GM21825 (cell line): ENCODE measurements at regions not wholly inside any gene's neighbourhood (a gene's known extent, or its start where the extent isn't known, plus 50 kb on each side); places are given as distances from the start of the nearest gene placed in this dataset.

Experiments used
- ATAC-seq: cut with Tn5 transposase; IDR thresholded peaks from one replicate; pipeline ENCODE4 v1.9.1; 2021; ENCODE audit warnings: mild to moderate bottlenecking, moderate library complexity; ENCODE audit not compliant: unreplicated experiment

- no peak for ATAC-seq
These were observed 263.7 kb upstream of the CADM1 start for GRCh38 chr11:115767883-115768282.

GRCh38 chr11:115767047-115767802 lies 263.0 kb upstream of the CADM1 start:
- no peak for ATAC-seq

- no peak for ATAC-seq
These were observed 262.3 kb upstream of the CADM1 start for GRCh38 chr11:115766561-115766960.

- ATAC-seq = no peak
These were observed 261.6 kb upstream of the CADM1 start for GRCh38 chr11:115765803-115766239.

GRCh38 chr11:115764176-115764575 lies 260.0 kb upstream of the CADM1 start:
- ATAC-seq = no peak

GRCh38 chr11:115761817-115762216 lies 257.6 kb upstream of the CADM1 start:
- no peak for ATAC-seq

- ATAC-seq = no peak
These were observed 257.1 kb upstream of the CADM1 start for GRCh38 chr11:115761348-115761747.

GRCh38 chr11:115760461-115761320 lies 256.5 kb upstream of the CADM1 start:
- no peak for ATAC-seq

- no peak for ATAC-seq
These were observed 255.6 kb upstream of the CADM1 start for GRCh38 chr11:115759622-115760460.

GRCh38 chr11:115758011-115758410 lies 253.8 kb upstream of the CADM1 start:
- ATAC-seq = no peak

- ATAC-seq = no peak
These were observed 247.2 kb upstream of the CADM1 start for GRCh38 chr11:115751243-115752015.

- no peak for ATAC-seq
These were observed 241.6 kb upstream of the CADM1 start for GRCh38 chr11:115745610-115746512.

- ATAC-seq = no peak
These were observed 240.9 kb upstream of the CADM1 start for GRCh38 chr11:115745066-115745465.

GRCh38 chr11:115743719-115744118 lies 239.5 kb upstream of the CADM1 start:
- ATAC-seq = no peak

- ATAC-seq = no peak
These were observed 237.3 kb upstream of the CADM1 start for GRCh38 chr11:115741376-115742107.

- no peak for ATAC-seq
These were observed 236.1 kb upstream of the CADM1 start for GRCh38 chr11:115740324-115740723.

- ATAC-seq = no peak
These were observed 235.7 kb upstream of the CADM1 start for GRCh38 chr11:115739878-115740277.

GRCh38 chr11:115739146-115739545 lies 234.9 kb upstream of the CADM1 start:
- ATAC-seq = no peak

GRCh38 chr11:115737875-115738274 lies 233.7 kb upstream of the CADM1 start:
- no peak for ATAC-seq
